ENCODE measurements at regions not wholly inside any gene's neighbourhood (a gene's known extent, or its start where the extent isn't known, plus 50 kb on each side); places are given as distances from the start of the nearest gene placed in this dataset.

DNA sequence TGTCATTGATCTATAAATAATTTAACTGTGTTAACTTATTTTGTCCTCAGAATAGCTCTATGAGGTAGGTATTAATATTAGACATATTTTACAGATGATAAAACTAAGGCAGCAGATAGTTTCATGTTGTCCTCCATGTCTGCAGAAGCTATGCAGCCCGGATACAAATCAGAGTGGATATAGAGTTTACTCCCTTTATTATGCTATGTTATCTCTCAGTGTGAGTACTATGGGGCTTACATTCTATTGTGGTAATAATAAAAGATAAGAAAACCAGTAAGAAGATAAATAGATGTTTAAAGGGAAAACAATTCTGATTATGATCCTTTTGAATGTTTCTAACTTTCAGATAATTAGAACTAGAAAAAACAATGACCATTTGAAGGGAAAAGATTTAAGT is 979.8 kb upstream of the CITED2 start:
- no TSS peak for BruUV-seq (replicated peaks)
- ChIA-PET CTCF (no interaction called here), POLR2A (ENCODE audit: unreplicated experiment) (no interaction called here)
- Histone ChIP-seq H3K27ac (no peak overlapping the region), H3K4me1 (replicated peaks; ENCODE audit: insufficient read depth) (no peaks in the 10 kb centered on the region), H3K27me3 (ENCODE audit: insufficient read depth, low read depth) (no peaks in the 10 kb centered on the region), H2AFZ (no peak overlapping the region), H3K36me3 (ENCODE audit: low read depth) (no peaks in the 10 kb centered on the region), H3K9me2 (ENCODE audit: insufficient read depth) (no peaks in the 10 kb centered on the region), H3K79me2 (ENCODE audit: low read depth) (no peaks in the 10 kb centered on the region), H3K9me3 (ENCODE audit: insufficient read depth, low read depth) (no peaks in the 10 kb centered on the region), H3K4me2 (no peak overlapping the region), H4K20me1 (ENCODE audit: insufficient read depth) (no peaks in the 10 kb centered on the region), H3K4me3 (no peak overlapping the region), H3F3A (ENCODE audit: insufficient read depth, low read depth) (no peaks in the 10 kb centered on the region)
- TF ChIP-seq, protein P1, sequence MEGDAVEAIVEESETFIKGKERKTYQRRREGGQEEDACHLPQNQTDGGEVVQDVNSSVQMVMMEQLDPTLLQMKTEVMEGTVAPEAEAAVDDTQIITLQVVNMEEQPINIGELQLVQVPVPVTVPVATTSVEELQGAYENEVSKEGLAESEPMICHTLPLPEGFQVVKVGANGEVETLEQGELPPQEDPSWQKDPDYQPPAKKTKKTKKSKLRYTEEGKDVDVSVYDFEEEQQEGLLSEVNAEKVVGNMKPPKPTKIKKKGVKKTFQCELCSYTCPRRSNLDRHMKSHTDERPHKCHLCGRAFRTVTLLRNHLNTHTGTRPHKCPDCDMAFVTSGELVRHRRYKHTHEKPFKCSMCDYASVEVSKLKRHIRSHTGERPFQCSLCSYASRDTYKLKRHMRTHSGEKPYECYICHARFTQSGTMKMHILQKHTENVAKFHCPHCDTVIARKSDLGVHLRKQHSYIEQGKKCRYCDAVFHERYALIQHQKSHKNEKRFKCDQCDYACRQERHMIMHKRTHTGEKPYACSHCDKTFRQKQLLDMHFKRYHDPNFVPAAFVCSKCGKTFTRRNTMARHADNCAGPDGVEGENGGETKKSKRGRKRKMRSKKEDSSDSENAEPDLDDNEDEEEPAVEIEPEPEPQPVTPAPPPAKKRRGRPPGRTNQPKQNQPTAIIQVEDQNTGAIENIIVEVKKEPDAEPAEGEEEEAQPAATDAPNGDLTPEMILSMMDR (conservative IDR thresholded peaks at IDR 0.05), result no peak
- no peak for TF ChIP-seq EZH2 (IDR thresholded peaks at IDR 0.05; ENCODE audit: low read depth)
- DNase-seq, result no peak
- intact Hi-C loops (cut with micrococcal nuclease; ENCODE audit: unreplicated experiment), result no loop called here

DNA sequence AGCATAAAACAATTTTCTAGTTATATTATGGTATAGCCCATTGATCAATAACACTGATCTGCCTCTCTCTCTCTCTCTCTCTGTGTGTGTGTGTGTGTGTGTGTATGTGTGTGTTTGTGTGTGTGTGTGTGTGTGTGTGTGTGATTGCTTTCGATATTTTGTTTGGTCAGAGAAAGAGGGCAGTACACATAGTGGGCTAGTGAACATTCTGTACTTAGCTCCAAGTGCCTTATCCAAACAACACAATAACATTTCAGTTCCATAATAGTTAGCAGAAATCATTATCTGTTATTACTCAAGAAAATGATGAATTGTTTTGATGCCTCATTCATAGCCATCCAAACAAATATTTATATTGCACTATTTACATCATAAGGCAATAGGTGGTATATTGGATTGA is 979.1 kb upstream of the CITED2 start:
- intact Hi-C loops (cut with micrococcal nuclease; ENCODE audit: unreplicated experiment), result no loop called here
- BruUV-seq (replicated peaks), result no TSS peak
- ChIA-PET CTCF (no interaction called here), POLR2A (ENCODE audit: unreplicated experiment) (no interaction called here)
- Histone ChIP-seq H3K27me3 (ENCODE audit: insufficient read depth, low read depth) (no peaks in the 10 kb centered on the region), H3K27ac (no peak overlapping the region), H4K20me1 (ENCODE audit: insufficient read depth) (no peaks in the 10 kb centered on the region), H3K9me2 (ENCODE audit: insufficient read depth) (no peaks in the 10 kb centered on the region), H3K79me2 (ENCODE audit: low read depth) (no peaks in the 10 kb centered on the region), H3K4me2 (no peak overlapping the region), H3K36me3 (ENCODE audit: low read depth) (no peaks in the 10 kb centered on the region), H3F3A (ENCODE audit: insufficient read depth, low read depth) (no peaks in the 10 kb centered on the region), H3K4me1 (replicated peaks; ENCODE audit: insufficient read depth) (no peaks in the 10 kb centered on the region), H3K4me3 (no peak overlapping the region), H3K9me3 (ENCODE audit: insufficient read depth, low read depth) (no peaks in the 10 kb centered on the region), H2AFZ (no peak overlapping the region)
- DNase-seq, result no peak
- TF ChIP-seq, protein P1 (conservative IDR thresholded peaks at IDR 0.05), result no peak
- no peak for TF ChIP-seq EZH2 (IDR thresholded peaks at IDR 0.05; ENCODE audit: low read depth)

DNA sequence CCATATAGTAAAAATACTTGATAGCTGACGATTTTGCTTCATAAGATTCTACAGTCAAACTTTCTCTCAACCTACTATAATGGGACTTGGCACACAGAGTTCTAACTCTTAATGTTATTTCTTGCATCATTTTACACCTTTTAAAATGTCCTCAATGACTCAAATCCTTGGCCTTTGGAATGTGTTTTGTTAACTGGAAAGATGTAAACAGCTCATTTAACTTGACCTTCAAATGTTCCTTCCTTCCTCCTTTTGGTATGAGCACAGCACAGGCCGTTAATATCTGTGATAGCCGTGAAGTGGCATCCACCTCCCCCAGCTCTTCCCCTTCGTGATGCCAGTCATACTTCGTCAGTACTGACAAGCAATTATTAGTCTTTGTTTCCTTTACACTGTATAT is 972.0 kb upstream of the CITED2 start:
- TF ChIP-seq EZH2 (IDR thresholded peaks at IDR 0.05; ENCODE audit: low read depth), result no peak
- TF ChIP-seq, protein P1 (conservative IDR thresholded peaks at IDR 0.05), result no peak
- no peak overlapping the region for H3K4me2 ChIP-seq
- H3K27me3 ChIP-seq (ENCODE audit: insufficient read depth, low read depth), result no peaks in the 10 kb centered on the region
- ChIA-PET CTCF (no interaction called here), POLR2A (ENCODE audit: unreplicated experiment) (no interaction called here)
- peaks cover 11% of the 10 kb centered on the region; the same call in 1 of the 2 replicates for H3K9me3 ChIP-seq (ENCODE audit: insufficient read depth, low read depth)
- no peaks in the 10 kb centered on the region for H3K36me3 ChIP-seq (ENCODE audit: low read depth)
- intact Hi-C loops (cut with micrococcal nuclease; ENCODE audit: unreplicated experiment), result no loop called here
- DNase-seq, result no peak
- 0 out of 2 replicates have a peak, but pooled peaks cover 5% of the 10 kb centered on the region for H3K4me1 ChIP-seq (replicated peaks; ENCODE audit: insufficient read depth)
- no peak overlapping the region for H3K27ac ChIP-seq
- no peaks in the 10 kb centered on the region for H3F3A ChIP-seq (ENCODE audit: insufficient read depth, low read depth)
- no peak overlapping the region; the same call in 1 of the 2 replicates for H2AFZ ChIP-seq
- no TSS peak for BruUV-seq (replicated peaks)
- H3K79me2 ChIP-seq (ENCODE audit: low read depth), result no peaks in the 10 kb centered on the region
- no peaks in the 10 kb centered on the region for H3K9me2 ChIP-seq (ENCODE audit: insufficient read depth)
- no peak overlapping the region for H3K4me3 ChIP-seq
- H4K20me1 ChIP-seq (ENCODE audit: insufficient read depth), result no peaks in the 10 kb centered on the region

Data from PC-9 (cell line).